HG02943 (cell line): ENCODE measurements at regions not wholly inside any gene's neighbourhood (a gene's known extent, or its start where the extent isn't known, plus 50 kb on each side); places are given as distances from the start of the nearest gene placed in this dataset.
"Not testable (repeated sequence)": the region's sequence is repeated elsewhere in the genome, so short reads cannot be mapped to it uniquely, and the experiment has no call there.

Experiments used
- ATAC-seq: cut with Tn5 transposase; IDR thresholded peaks from one replicate; pipeline ENCODE4 v1.9.1; 2021; ENCODE audit warnings: mild to moderate bottlenecking, low read depth, moderate library complexity; ENCODE audit not compliant: unreplicated experiment

DNA sequence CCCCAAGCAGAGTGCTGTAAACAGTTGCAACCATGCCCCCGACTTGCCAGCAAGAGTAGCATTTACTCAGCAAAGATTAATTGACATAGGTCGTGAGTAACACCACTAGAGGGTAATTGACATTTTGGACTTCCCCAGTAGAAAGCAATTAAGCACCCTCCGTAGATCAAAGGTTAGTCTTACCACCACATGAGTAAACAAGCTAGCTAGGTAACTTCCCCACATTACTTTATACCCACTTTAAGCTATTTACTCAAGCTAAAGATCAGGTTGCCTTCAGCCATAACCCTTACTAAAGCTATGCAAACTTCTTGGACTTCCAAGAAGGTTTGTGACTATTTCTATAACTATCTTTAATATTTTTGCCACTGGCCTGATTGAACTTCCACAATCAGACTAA, 1072.7 kb downstream of the OTOL1 start:
- no peak for ATAC-seq

DNA sequence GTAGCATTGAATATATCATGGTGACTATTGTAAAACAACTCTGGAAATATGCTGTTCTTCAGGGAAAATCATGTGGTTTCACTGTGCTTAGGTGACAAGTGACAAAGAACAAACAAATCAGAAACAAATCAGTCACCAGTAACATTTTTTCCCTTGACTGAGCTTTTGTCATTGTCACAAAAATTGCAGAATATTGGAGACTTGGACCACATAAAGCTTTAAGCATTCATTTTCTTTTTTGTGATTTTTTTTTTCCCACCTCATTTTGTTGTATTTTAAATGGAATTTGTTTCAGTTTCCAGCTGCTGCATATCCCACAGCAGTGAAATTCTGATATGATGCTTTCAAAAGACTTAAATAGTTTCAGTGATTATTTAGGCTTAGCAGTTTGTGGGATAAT, 1088.4 kb downstream of the OTOL1 start:
- no peak for ATAC-seq

DNA sequence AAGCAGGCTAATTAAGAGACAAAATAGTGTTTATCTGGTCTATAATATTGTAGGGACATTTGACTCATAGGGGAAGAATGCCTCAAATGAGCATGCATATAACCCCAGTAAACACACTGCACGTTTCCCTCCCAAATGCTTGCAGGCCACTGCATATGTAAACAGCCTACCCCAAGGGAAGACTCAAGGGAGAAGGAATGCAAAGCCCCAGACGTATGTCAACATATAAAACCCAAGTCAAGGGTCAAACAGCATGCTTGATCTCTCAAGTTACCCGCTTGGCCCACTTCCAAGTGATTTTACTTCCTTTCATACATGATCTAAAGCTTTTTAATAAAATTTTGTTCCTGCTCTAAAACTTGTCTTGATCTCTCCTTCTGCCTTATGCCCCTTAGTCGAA, 1090.0 kb downstream of the OTOL1 start:
- ATAC-seq: no peak

DNA sequence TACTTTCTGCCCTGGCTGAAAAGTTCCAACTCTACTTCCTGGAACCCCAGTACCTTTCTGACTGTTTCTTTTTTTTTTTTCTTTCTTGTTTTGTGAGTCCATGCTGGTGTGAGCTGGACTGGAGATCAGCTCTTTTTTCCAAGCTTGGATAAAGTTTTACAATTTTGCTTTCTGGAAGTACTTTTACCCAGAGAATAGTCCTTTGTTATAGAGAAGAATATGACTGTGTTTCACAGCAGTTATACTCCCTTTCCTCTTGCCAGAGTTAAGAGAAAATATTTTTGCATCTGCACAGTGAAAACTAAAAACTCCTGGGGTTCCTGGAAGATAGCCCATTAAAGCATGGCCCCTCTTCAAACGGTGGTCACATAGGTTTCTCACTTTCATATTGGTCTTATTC, 1100.6 kb downstream of the OTOL1 start:
- no peak for ATAC-seq

DNA sequence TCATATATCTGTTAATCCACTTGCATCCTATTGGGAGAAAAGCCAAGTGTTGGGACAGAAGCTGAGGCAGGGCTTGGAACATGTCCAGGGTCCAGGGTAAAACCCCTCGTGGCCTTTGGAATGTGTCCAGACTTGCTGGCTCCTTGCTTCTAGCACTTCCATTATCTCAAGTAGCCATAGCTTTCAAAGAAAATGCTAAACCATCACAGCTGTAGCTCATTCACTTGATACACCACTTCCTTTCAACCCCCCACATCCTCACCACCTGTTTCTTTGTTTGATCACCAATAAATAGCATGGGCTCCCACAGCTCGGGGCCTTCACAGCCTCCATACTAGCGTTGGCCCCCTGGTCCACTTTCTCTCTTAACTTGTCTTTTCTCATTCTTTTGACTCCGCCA, 1101.9 kb downstream of the OTOL1 start:
- ATAC-seq: not testable (repeated sequence)

DNA sequence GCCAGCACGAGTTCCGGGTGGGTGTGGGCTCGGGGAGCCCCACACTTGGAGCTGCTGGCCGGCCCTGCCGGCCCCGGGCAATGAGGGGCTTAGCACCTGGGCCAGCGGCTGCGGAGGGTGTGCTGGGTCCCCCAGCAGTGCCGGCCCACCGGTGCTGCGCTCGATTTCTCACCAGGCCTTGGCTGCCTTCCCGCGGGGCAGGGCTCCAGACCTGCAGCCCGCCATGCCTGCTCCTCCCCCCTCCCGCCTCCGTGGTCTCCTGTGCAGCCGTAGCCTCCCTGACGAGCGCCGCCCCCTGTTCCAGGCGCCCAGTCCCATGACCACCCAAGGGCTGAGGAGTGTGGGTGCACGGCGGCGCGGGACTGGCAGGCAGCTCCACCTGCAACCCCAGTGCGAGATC, 1103.1 kb downstream of the OTOL1 start:
- ATAC-seq: not testable (repeated sequence)

DNA sequence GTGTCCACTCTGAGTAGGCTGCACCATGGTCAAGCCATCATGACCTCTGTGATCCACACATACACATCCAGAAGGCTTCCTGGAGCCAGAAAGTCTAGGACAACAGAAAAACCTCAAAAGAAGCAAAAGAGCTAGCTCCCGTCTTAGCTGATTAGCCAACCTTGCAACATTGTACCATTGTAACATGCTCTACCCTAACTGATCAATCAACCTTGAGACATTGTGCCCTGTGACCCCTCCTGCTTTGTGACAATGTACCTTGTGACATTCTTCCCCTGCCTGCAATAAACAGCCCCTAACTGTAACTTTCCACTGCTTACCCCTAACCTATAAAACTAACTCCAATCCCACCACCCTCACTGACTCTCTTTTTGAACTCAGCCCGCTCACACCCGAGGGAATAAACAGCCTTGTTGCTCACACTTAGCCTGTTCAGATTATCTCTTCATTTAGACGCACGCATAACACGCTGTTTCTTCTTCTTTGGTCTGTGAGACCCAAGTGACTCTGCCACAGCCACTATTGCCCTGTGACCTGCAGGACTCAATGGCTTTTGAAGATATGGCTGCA, 1104.6 kb downstream of the OTOL1 start:
- no peak for ATAC-seq

DNA sequence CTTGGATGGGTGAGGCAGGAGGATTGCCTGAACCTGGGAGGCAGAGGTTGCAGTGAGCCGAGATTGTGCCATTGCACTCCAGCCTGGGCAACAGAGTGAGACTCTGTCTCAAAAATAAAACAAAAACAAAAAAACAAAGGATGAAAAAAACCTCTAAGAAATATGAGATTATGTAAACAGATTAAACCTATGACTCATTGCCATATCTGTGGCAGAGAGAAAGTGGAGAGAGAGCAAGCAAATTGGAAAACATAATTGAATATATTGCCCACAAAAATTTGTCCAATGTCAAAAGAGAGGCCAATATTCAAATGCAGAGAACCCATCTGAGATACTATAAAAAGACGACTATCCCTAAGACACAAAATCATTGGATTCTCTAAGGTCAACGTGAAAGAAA, 1106.0 kb downstream of the OTOL1 start:
- ATAC-seq: no peak

DNA sequence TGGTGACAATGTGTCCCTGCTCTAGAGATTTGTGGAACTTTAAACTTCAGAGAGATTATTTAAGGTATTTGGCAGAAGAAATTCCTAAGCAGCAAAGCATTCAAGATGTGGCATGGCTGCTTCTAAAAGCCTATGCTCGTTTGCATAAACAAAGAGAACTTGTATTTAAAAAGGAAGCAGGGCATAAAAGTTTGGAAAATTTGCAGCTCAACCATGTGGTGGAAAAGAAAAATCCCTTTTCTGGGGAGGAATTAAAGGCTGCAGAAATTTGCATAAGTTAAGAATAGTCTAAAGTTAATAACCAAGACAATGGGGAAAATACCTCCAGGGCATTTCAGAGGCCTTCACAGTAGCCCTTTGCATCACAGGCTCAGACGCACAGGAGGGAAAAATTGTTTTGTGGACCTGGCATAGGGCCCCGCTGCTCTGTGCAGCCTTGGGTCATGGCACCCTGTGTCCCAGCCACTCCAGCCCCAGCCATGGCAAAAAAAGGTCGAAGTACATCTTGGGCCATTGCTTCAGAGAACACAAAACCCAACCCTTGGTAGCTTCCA, 1109.1 kb downstream of the OTOL1 start:
- no peak for ATAC-seq

DNA sequence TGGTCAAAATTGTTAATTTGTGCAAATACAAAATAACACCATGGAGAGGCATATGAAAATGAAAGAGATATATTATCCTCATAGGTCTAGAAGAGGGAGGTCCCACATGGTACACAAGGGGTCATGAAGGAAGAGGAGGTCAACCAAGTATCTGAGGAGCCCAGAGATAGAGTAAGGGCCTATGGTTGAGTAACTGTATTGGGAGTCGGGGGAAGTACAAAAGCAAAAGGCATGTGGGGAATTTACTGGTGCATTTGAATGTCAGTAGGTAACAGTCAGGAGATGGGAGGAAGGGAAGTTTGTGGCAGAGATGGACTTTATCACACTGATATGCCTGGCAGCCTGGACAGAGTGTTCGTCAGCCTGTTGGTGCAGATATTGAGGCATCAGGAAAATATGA, 1113.7 kb downstream of the OTOL1 start:
- ATAC-seq: no peak

DNA sequence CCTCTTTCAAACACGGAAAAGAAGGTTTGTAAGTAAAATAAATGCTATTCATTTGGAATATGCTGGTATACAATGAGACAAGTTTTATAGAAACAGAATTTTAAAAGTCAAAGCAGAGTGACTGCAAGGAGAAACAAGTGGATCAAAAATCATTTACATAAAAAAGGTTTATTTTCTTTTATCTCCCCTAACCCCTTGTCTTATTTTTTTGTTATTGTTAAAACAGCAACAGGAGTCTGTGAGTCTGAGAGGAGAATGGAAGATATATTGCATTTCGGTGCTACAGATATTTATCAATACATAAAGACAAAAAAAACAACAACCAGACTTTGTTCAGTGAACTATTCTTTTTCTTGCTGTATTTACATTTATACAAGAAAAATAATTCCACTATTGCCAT, 1116.4 kb downstream of the OTOL1 start:
- no peak for ATAC-seq

DNA sequence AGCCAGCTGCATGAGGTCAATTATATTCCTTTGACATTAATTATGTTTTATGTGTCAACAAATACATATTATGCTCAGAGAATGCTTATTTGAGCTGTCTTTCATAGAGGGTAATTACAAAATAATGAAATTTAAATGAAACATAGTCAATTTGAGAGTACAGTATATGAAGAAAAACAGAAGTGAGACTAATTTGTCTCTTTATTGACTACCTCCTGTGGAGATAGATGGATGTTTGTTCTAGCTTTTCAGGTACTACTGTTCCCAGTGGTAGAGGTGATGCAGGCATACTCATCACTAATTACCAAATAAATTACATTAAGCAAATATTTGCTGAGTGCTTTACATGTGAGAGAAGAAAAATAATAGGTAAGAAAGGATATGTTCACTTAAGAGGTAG, 1129.6 kb downstream of the OTOL1 start:
- no peak for ATAC-seq

DNA sequence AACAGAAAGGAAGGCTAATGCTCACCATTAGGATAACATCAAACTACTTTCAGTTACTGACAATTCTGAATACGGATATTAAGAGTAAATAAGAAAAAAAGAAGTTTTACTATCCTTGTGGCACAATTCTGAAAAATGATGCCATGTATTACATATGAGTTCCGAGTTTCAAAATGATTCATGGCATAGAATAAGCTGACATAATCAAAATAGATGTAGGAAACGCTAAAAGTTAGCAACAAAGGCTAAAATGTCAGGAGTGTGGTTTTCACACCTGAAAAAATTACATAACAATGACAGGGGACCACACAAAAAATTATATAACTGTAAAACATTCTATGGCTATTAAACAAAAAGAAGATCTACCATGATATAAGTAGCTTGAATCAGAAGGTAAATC, 1131.9 kb downstream of the OTOL1 start:
- ATAC-seq: no peak

DNA sequence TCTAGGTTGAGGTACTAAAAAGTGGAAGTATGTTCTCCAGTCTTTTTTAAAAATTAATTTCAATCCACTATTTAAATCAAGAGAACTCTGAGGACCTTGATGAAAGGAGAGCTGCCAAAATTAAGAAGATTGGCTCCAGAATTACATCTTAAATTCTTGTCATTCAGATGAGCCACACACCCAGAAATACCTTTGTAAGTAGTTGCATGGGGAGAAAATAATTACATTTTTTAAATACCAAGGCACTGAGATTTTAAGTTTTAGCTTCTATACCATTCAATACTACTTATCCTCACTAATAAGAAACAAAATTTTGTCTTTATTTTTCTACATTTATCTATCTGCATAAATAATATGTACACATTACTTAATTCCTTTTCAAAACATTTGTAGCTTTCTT, 1132.8 kb downstream of the OTOL1 start:
- no peak for ATAC-seq

DNA sequence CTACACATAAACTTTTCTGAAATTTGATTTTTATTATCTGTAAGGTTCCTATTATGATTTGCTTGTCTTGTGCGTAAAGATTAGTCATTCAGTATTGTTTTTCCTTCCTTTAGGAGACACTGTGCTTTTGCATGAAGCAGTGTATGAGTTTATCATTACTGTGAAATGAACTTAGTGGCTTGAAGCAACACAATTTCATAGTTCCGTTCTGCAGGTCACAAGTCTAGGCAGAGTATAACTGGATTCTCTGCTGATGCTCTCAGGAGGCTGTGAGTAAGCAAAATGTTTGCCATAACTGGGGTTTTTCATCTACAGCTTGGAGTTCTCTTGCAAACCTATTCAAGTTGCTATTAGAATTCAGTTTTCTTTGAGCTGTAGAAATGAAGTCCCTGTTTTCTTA, 1136.1 kb downstream of the OTOL1 start:
- no peak for ATAC-seq

DNA sequence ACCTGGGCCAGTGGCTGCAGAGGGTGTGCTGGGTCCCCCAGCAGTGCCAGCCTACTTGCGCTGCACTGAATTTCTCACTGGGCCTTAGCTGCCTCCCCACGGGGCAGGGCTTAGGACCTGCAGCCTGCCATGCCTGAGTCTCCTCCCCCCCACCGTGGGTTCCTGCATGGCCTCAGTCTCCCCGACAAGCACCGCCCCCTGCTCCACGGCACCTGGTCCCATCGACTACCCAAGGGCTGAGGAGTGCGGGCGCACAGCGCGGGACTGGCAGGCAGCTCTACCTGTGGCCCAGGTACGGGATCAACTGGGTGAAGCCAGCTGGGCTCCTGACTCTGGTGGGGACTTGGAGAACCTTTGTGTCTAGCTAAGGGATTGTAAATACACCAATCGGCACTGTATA, 1143.6 kb downstream of the OTOL1 start:
- ATAC-seq: not testable (repeated sequence)

DNA sequence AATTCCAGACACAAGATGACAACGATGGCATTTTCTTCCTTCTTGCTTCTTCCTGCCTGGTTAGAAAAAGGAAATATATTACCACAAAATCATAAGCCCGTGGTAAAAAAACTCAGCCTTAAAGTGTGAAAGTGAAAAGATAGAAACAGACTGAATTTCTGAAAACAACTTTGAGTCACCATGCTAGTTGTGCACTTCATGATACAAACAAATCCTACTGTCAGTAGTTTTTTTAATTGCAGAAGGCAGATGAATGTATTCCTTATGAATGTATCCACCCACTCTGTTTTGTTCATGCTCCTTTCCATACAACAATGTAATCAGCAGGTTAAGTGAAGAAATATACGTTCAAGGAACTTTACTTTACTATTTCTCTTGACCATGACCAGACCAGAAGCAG, 1144.7 kb downstream of the OTOL1 start:
- ATAC-seq: no peak

DNA sequence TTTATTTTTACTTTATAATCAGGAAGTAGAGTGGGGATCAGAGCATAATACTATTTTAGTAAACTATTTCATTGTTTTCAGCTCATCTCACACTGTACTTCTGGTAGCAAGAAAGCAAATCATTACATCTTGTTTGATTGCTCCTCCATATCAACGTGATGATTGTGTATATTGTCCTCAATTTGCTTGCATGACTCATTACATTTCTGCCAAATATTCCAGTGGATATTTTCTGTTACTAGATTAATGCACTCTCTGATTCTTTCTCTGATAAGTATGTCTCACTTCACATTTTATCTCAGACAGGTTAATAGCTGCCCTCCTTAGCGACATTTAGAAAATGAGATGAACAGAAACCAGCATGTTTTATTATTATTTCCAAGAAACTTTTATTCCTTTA, 1145.3 kb downstream of the OTOL1 start:
- ATAC-seq: no peak

DNA sequence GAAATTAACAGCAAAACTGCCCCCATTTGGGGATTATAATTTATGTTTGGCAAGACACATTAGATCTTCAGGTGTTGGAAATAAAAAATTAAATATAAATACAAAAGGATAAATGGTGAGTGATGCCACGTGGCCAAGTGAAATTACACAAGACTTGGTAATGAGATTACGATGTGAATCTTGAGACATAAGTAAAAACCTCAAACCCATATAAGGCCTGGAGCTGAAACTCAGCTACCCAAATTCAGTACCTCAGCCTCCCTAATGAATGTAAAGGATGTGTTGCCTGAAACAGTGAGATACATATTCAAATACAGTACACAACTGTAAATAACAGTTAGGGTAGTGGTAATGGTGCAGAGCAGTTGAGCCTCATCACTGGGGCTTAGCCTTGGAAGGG, 1146.6 kb downstream of the OTOL1 start:
- no peak for ATAC-seq

DNA sequence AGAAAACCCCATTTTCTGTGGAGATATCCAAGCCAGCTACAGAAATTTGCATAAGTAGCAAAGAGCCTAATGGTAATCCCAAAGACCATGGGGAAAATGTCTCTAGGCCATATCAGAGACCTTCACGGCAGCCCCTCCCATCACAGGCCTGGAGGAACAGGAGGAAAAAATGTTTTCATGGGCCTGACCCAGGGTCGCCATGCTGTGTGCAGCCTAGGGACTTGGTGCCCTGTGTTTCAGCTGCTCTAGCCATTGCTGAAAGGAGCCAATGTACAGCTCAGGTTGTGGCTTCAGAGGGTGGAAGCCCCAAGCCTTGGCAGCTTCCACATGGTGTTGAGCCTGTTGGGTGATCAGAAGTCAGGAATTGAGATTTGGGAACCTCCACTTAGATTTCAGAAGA, 1150.7 kb downstream of the OTOL1 start:
- no peak for ATAC-seq

DNA sequence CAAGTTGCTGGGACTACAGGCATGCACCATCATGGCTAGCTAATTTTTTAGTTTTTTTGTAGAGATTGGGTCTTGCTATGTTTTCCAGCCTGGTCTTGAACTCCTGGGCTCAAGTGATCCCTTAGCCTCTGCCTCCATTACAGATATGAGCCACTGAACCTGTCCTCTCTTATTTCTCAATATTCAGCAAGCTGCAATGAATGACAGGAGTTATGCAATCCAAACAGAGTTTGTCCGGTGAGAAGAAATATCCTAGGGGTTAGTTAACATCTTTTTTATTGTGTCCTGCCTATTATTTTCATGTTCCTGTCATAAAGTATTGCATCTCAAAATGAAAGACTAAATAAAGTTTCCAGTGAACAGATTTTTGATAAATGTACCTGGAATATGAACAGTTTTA, 1161.4 kb downstream of the OTOL1 start:
- ATAC-seq: no peak

DNA sequence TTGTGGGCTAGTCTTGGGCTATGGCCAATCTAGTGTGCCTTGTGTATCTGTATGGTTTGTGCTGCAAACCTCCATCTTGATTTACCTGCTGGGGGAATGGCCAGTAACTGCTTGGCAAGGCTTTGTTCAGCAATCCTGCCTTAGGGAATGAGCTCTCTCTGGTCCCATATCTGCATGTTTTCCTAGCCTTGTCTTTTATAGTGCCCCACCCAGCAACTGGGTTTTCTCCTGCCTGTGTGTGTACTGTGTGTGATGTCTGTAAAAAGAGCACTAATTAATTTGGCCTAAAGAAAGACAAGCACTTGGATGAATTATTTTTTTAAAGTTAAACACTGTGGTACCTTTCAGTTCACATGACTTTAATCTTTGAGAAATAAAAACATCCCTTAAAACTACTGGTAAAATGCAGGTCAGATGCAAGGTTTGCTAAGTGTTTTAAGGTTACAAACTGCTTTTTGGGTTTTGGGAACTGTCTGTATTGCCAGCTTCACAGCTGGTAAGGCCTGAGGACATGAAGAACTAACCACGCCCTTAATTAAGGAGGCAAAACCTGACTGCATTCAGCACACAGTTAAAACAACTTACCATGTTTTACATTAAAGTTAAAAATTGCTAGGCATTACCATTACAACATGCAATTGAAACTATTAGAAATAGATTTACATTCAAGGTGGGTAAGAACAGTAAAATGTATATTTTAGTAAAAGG, 1169.2 kb downstream of the OTOL1 start:
- ATAC-seq: no peak
